Keratinocyte (primary cell): ENCODE measurements at regions not wholly inside any gene's neighbourhood (a gene's known extent, or its start where the extent isn't known, plus 50 kb on each side); places are given as distances from the start of the nearest gene placed in this dataset.
"Not testable (repeated sequence)": the region's sequence is repeated elsewhere in the genome, so short reads cannot be mapped to it uniquely, and the experiment has no call there.

ENCODE experiments used
- CTCF ChIP-seq, 3 experiments: IDR thresholded peaks in 1 of 3; conservative IDR thresholded peaks in 1 of 3; optimal IDR thresholded peaks in 1 of 3; 2 replicates in 2 of 3; 3 replicates in 1 of 3; pipeline versions ENCODE3 to v1.5.1; 2011; ENCODE audit warnings: low read length in 3 of 3, mild to moderate bottlenecking in 3 of 3, moderate library complexity in 2 of 3, control low read depth in 1 of 3, inconsistent platforms in 1 of 3; ENCODE audit not compliant: insufficient read depth in 2 of 3; ENCODE audit errors: extremely low read depth in 1 of 3
- EZH2 ChIP-seq: IDR thresholded peaks from one replicate; pipeline ENCODE4 v1.6.1; 2012; ENCODE audit warnings: inconsistent platforms, mild to moderate bottlenecking, low read length, moderate library complexity

GRCh38 chr3:20716425-20716824, 530.4 kb upstream of the SGO1 start:
- not testable (repeated sequence) for TF ChIP-seq CTCF (optimal IDR thresholded peaks at IDR 0.05 in 1 of 3, IDR thresholded peaks at IDR 0.05 in 1 of 3, conservative IDR thresholded peaks at IDR 0.05 in 1 of 3; ENCODE audit: extremely low read depth in 1 of 3, insufficient read depth in 2 of 3, low read length in 3 of 3); EZH2
